ENCODE measurements at regions not wholly inside any gene's neighbourhood (a gene's known extent, or its start where the extent isn't known, plus 50 kb on each side); places are given as distances from the start of the nearest gene placed in this dataset.

GRCh38 chr4:43244688-43245382 lies 352.3 kb downstream of the GRXCR1 start (continued):
- no peak for TF ChIP-seq WRNIP1 (IDR thresholded peaks at IDR 0.05; ENCODE audit: borderline replicate concordance, low read depth, low read length)
- peak; percentile 62; the same call in 1 of the 2 replicates for TF ChIP-seq PKNOX1 (IDR thresholded peaks at IDR 0.05)
- TF ChIP-seq RELB (IDR thresholded peaks at IDR 0.05; ENCODE audit: low read depth) = peak; percentile 70
- peak; percentile 30 for TF ChIP-seq SP1 (IDR thresholded peaks at IDR 0.05; ENCODE audit: low read depth, low read length)
- peak; percentile 30 to 34; a peak in 2 of 4 replicates for TF ChIP-seq IKZF2 (IDR thresholded peaks at IDR 0.05)
- TF ChIP-seq ZNF622 (IDR thresholded peaks at IDR 0.05) = no peak
- no peak for TF ChIP-seq ZSCAN29 (IDR thresholded peaks at IDR 0.05)
- no peak for TF ChIP-seq SRF (IDR thresholded peaks at IDR 0.05; ENCODE audit: low read depth in 2 of 2, low read length in 2 of 2)
- TF ChIP-seq YBX1 (IDR thresholded peaks at IDR 0.05) = no peak
- peak; percentile 14; the same call in 1 of the 2 replicates for TF ChIP-seq RAD21 (IDR thresholded peaks at IDR 0.05; ENCODE audit: insufficient read depth, low read depth, low read length)
- peak; percentile 48; the same call in 1 of the 2 replicates for TF ChIP-seq IRF4 (IDR thresholded peaks at IDR 0.05; ENCODE audit: low read depth, low read length)
- TF ChIP-seq SKIL (IDR thresholded peaks at IDR 0.05; ENCODE audit: low read depth, poor library complexity, severe bottlenecking) = peak; percentile 21
- TF ChIP-seq SREBF1 (IDR thresholded peaks at IDR 0.05; ENCODE audit: low read length) = no peak
- 0 out of 2 replicates have a peak, but pooled peaks have one; percentile 24 for TF ChIP-seq RUNX3 (IDR thresholded peaks at IDR 0.05; ENCODE audit: low read length)
- peak; percentile 36; the same call in 1 of the 2 replicates for TF ChIP-seq IKZF1 (conservative IDR thresholded peaks at IDR 0.05)
- TF ChIP-seq ATF2 (IDR thresholded peaks at IDR 0.05; ENCODE audit: low read length) = 0 out of 2 replicates have a peak, but pooled peaks have one; percentile 21
- no peak for TF ChIP-seq EGR1 (IDR thresholded peaks at IDR 0.05; ENCODE audit: borderline replicate concordance in 1 of 2, low read depth in 2 of 2, low read length in 2 of 2)

Data from GM12878 (cell line).